Neutrophil (primary cell): ENCODE measurements at regions not wholly inside any gene's neighbourhood (a gene's known extent, or its start where the extent isn't known, plus 50 kb on each side); places are given as distances from the start of the nearest gene placed in this dataset.

ENCODE experiments used
- H3K27ac ChIP-seq: fragments of 200-600 bp; sonication (generic); 2 replicates; pipeline ENCODE4 v1.5.1; 2016; ENCODE audit warnings: mild to moderate bottlenecking, moderate library complexity
- H3K27me3 ChIP-seq: fragments of 200-600 bp; sonication (generic); 2 replicates; pipeline ENCODE4 v1.6.0; 2016; ENCODE audit warnings: mild to moderate bottlenecking
- H3K36me3 ChIP-seq: fragments of 200-600 bp; sonication (generic); 2 replicates; pipeline ENCODE4 v1.5.1; 2017
- H3K4me1 ChIP-seq, 2 experiments: fragments of 200-600 bp in 1 of 2; sonication (generic) in 1 of 2; 1 replicate in 1 of 2; 2 replicates in 1 of 2; pipeline versions ENCODE4 v1.5.1 to v1.6.1; 2013 to 2016; ENCODE audit warnings: low read depth in 1 of 2, low read length in 1 of 2, mild to moderate bottlenecking in 1 of 2, moderate library complexity in 1 of 2; ENCODE audit not compliant: control insufficient read depth in 1 of 2, insufficient read depth in 1 of 2
- H3K4me3 ChIP-seq, 2 experiments: fragments of 200-600 bp in 1 of 2; sonication (generic) in 1 of 2; 1 replicate in 1 of 2; 2 replicates in 1 of 2; pipeline ENCODE4 v1.5.1; 2013 to 2016; ENCODE audit warnings: low read depth in 1 of 2, low read length in 1 of 2, mild to moderate bottlenecking in 1 of 2, moderate library complexity in 1 of 2
- H3K9me3 ChIP-seq: fragments of 200-600 bp; sonication (generic); 2 replicates; pipeline ENCODE4 v1.5.1; 2016
- CTCF ChIP-seq: fragments of 200-600 bp; sonication (generic); IDR thresholded peaks from 2 replicates; pipeline ENCODE4 v1.5.1; 2016; ENCODE audit warnings: antibody characterized with exemption

DNA sequence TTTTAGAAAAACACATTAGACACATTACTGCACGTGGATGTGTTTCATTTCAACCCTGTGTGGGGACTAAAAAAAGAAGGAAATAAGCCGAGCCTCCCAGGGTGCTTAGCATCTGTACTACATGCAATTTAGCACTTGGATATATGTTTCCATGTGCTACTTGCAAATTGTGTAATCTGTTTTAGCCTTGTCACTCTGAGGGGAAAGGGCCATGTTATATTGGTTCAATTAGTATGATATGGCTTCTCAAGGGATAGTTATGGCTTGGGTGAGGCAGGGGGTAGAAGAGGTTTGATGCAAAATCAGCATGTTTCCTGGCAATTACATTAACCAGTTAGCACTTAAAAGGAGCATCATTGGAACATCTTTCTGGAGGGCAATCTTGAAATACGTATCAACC, 353.5 kb upstream of the GOT2 start:
- H3K36me3 ChIP-seq = no peaks in the 10 kb centered on the region
- no peak overlapping the region for H3K4me3 ChIP-seq
- H3K27me3 ChIP-seq = no peaks in the 10 kb centered on the region
- no peak overlapping the region for H3K27ac ChIP-seq
- no peaks in the 10 kb centered on the region for H3K9me3 ChIP-seq
- no peak for TF ChIP-seq CTCF
- no peaks in the 10 kb centered on the region for H3K4me1 ChIP-seq

GRCh38 chr16:59067205-59067604, 333.1 kb upstream of the GOT2 start:
- Histone ChIP-seq H3K4me3 (peak overlapping the region; percentile 2 to 43), H3K27me3 (no peaks in the 10 kb centered on the region), H3K9me3 (no peaks in the 10 kb centered on the region), H3K27ac (peak overlapping the region; percentile 89), H3K36me3 (no peaks in the 10 kb centered on the region), H3K4me1 (peaks cover 16 to 39% of the 10 kb centered on the region in 2 experiments)
- no peak for TF ChIP-seq CTCF

GRCh38 chr16:59060207-59060606, 326.1 kb upstream of the GOT2 start:
- no peaks in the 10 kb centered on the region for H3K27me3 ChIP-seq
- H3K9me3 ChIP-seq = no peaks in the 10 kb centered on the region
- no peak overlapping the region for H3K27ac ChIP-seq
- H3K4me3 ChIP-seq = no peak overlapping the region
- TF ChIP-seq CTCF = no peak
- H3K36me3 ChIP-seq = no peaks in the 10 kb centered on the region
- H3K4me1 ChIP-seq = peaks cover 4 to 18% of the 10 kb centered on the region in 2 experiments

DNA sequence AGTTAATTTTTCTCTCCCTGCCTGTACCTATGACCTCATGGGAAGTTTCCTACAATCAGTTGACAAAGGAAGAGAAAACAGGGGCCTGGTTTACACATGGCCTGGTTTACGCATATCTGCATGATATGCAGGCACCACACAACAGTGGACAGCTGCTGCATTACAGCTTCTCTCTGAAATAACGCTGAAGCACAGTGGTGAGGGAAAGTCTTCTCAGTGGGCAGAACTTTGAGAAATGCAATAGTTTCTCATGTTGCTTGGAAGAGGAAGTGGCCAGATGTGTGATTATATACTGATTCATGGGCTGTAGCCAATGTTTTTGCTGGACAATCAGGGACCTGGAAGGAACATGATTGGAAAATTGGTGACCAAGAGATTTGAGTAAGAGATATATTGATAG, 324.1 kb upstream of the GOT2 start:
- Histone ChIP-seq H3K4me1 (peaks cover 4 to 12% of the 10 kb centered on the region in 2 experiments), H3K4me3 (no peak overlapping the region), H3K9me3 (no peaks in the 10 kb centered on the region), H3K36me3 (no peaks in the 10 kb centered on the region), H3K27ac (peak overlapping the region; percentile 53), H3K27me3 (no peaks in the 10 kb centered on the region)
- peak; percentile 9 for TF ChIP-seq CTCF

- Histone ChIP-seq H3K36me3 (no peaks in the 10 kb centered on the region), H3K27me3 (no peaks in the 10 kb centered on the region), H3K4me3 (no peak overlapping the region), H3K4me1 (peaks cover 4 to 12% of the 10 kb centered on the region in 2 experiments), H3K9me3 (no peaks in the 10 kb centered on the region), H3K27ac (no peak overlapping the region)
- no peak for TF ChIP-seq CTCF
Observed at GRCh38 chr16:59053911-59054310, 319.8 kb upstream of the GOT2 start.

- Histone ChIP-seq H3K9me3 (no peaks in the 10 kb centered on the region), H3K27ac (no peak overlapping the region)
Observed at GRCh38 chr16:59052231-59052630, 318.1 kb upstream of the GOT2 start.

More at GRCh38 chr16:59052231-59052630, 318.1 kb upstream of the GOT2 start:
- H3K27me3 ChIP-seq = no peaks in the 10 kb centered on the region
- no peak for TF ChIP-seq CTCF
- no peak overlapping the region for H3K4me3 ChIP-seq
- H3K36me3 ChIP-seq = no peaks in the 10 kb centered on the region
- H3K4me1 ChIP-seq = no peaks in the 10 kb centered on the region
